ENCODE measurements at regions not wholly inside any gene's neighbourhood (a gene's known extent, or its start where the extent isn't known, plus 50 kb on each side); places are given as distances from the start of the nearest gene placed in this dataset.

DNA sequence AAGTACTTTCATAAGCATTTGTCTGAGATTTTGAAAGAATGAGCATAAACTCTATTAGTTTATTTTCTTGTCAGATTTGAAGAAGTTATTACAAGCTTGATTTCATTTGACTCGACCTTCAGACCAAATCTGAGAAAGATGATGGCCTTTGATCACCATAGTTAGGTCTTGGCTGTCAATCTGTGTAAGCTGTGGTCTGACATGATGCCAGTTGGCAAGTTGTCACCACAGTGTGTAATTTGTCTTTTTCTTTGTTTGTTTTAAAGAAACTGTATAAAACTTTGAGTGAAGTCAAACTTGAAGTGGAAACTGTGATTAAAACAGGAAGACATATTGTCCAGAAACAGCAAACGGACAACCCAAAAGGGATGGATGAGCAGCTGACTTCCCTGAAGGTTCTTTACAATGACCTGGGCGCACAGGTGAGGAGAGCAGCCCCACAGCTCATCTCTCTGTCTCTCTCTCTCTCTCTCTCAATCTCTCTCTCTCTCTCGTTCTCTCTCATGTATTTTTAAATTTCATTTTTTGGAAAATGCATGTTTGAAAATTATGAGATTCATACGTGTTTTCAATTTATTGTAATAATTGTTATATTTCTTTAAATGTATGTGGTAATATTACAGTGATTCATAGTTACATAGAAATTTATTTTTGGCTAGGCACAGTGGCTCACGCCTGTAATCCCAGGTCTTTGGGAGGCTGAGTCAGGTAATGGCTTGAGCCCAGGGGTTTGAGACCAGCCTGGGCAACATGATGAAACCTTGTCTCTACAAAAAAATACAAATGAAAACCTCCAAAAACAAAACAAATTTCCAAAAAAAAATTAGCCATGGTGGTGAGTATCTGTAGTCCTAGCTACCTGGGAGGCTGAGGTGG is 208.1 kb downstream of the UTRN start:
- Mint-ChIP-seq H3K36me3 (ENCODE audit: low read depth) (peaks cover 40% of the 10 kb centered on the region), H3K9me3 (no peaks in the 10 kb centered on the region), H3K27me3 (ENCODE audit: insufficient read depth, low read depth, poor library complexity) (peaks cover 2% of the 10 kb centered on the region), H3K4me1 (no peaks in the 10 kb centered on the region), H3K4me3 (no peak overlapping the region), H3K27ac (no peak overlapping the region)
- H3F3A ChIP-seq (replicated peaks; ENCODE audit: low read depth): no peaks in the 10 kb centered on the region
- no peaks in the 10 kb centered on the region for H4K20me1 ChIP-seq (replicated peaks; ENCODE audit: insufficient read depth)
- no peak overlapping the region for H3K4me2 ChIP-seq
- no peaks in the 10 kb centered on the region for H3K4me1 ChIP-seq (ENCODE audit: insufficient read depth)
- peaks cover 19% of the 10 kb centered on the region for H3K36me3 ChIP-seq (ENCODE audit: insufficient read depth)
- no peaks in the 10 kb centered on the region for H3K79me2 ChIP-seq (replicated peaks; ENCODE audit: insufficient read depth)
- ATAC-seq: no peak
- H2AFZ ChIP-seq: no peak overlapping the region
- peaks cover 4% of the 10 kb centered on the region; the same call in 1 of the 2 replicates for H3K9me2 ChIP-seq (ENCODE audit: insufficient read depth)
- DNase-seq (ENCODE audit: low spot score): no peak
- H3K27ac ChIP-seq (ENCODE audit: low read depth): no peak overlapping the region
- H3K27me3 ChIP-seq (ENCODE audit: insufficient read depth): no peaks in the 10 kb centered on the region
- H3K4me3 ChIP-seq: no peak overlapping the region
- TF ChIP-seq NANOG (IDR thresholded peaks at IDR 0.05; ENCODE audit: borderline replicate concordance) (no peak), REST (IDR thresholded peaks at IDR 0.05; ENCODE audit: unreplicated experiment) (no peak), JUNB (IDR thresholded peaks at IDR 0.05; ENCODE audit: unreplicated experiment) (no peak), ETS1 (IDR thresholded peaks at IDR 0.05) (no peak), POLR2AphosphoS5 (IDR thresholded peaks at IDR 0.05; ENCODE audit: low read depth) (no peak), CREB1 (CRISPR knock-in tag; IDR thresholded peaks at IDR 0.05; ENCODE audit: low read depth) (no peak), ZNF114 (CRISPR knock-in tag; IDR thresholded peaks at IDR 0.05) (no peak), STAT1 (IDR thresholded peaks at IDR 0.05; ENCODE audit: unreplicated experiment) (no peak), EZH2 (IDR thresholded peaks at IDR 0.05; ENCODE audit: low read depth, unreplicated experiment) (no peak), EZH2phosphoT487 (IDR thresholded peaks at IDR 0.05; ENCODE audit: unreplicated experiment) (no peak), ZNF462 (CRISPR knock-in tag; IDR thresholded peaks at IDR 0.05) (no peak), ZNF331 (CRISPR knock-in tag; IDR thresholded peaks at IDR 0.05; ENCODE audit: low read depth) (no peak)
- TF ChIP-seq, protein P1, sequence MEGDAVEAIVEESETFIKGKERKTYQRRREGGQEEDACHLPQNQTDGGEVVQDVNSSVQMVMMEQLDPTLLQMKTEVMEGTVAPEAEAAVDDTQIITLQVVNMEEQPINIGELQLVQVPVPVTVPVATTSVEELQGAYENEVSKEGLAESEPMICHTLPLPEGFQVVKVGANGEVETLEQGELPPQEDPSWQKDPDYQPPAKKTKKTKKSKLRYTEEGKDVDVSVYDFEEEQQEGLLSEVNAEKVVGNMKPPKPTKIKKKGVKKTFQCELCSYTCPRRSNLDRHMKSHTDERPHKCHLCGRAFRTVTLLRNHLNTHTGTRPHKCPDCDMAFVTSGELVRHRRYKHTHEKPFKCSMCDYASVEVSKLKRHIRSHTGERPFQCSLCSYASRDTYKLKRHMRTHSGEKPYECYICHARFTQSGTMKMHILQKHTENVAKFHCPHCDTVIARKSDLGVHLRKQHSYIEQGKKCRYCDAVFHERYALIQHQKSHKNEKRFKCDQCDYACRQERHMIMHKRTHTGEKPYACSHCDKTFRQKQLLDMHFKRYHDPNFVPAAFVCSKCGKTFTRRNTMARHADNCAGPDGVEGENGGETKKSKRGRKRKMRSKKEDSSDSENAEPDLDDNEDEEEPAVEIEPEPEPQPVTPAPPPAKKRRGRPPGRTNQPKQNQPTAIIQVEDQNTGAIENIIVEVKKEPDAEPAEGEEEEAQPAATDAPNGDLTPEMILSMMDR (conservative IDR thresholded peaks at IDR 0.05; ENCODE audit: low read depth in 2 of 2): no peak

Data from GM23338 (cell line).